ENCODE measurements at regions not wholly inside any gene's neighbourhood (a gene's known extent, or its start where the extent isn't known, plus 50 kb on each side); places are given as distances from the start of the nearest gene placed in this dataset.

DNA sequence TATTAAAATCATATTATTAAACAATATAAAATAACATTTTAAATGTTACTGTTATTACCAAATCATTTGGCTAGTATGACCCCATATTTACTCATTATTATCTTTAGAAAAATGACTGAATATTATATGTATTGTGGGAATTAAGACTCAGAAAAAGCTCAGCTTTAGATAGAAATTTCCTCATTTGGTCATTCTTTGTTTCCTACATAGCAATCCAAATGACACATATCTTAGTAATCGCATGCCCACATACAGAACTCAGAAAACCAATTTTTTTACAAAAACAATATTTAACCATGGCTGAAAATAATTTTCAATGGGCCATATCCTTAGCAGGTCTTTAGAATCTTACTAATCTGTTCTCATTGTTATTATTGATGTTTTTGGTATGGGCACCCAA is 53.8 kb upstream of the TSLP start (continued):
- TF ChIP-seq, protein P1, sequence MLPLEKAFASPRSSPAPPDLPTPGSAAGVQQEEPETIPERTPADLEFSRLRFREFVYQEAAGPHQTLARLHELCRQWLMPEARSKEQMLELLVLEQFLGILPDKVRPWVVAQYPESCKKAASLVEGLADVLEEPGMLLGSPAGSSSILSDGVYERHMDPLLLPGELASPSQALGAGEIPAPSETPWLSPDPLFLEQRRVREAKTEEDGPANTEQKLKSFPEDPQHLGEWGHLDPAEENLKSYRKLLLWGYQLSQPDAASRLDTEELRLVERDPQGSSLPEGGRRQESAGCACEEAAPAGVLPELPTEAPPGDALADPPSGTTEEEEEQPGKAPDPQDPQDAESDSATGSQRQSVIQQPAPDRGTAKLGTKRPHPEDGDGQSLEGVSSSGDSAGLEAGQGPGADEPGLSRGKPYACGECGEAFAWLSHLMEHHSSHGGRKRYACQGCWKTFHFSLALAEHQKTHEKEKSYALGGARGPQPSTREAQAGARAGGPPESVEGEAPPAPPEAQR (CRISPR knock-in tag; IDR thresholded peaks at IDR 0.05): no peak
- TF ChIP-seq, protein P2, sequence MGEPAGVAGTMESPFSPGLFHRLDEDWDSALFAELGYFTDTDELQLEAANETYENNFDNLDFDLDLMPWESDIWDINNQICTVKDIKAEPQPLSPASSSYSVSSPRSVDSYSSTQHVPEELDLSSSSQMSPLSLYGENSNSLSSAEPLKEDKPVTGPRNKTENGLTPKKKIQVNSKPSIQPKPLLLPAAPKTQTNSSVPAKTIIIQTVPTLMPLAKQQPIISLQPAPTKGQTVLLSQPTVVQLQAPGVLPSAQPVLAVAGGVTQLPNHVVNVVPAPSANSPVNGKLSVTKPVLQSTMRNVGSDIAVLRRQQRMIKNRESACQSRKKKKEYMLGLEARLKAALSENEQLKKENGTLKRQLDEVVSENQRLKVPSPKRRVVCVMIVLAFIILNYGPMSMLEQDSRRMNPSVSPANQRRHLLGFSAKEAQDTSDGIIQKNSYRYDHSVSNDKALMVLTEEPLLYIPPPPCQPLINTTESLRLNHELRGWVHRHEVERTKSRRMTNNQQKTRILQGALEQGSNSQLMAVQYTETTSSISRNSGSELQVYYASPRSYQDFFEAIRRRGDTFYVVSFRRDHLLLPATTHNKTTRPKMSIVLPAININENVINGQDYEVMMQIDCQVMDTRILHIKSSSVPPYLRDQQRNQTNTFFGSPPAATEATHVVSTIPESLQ (CRISPR knock-in tag; IDR thresholded peaks at IDR 0.05): no peak
